DMS79 treated with DMSO at 0.1 percent for 48 hours (cell line): ENCODE measurements at regions not wholly inside any gene's neighbourhood (a gene's known extent, or its start where the extent isn't known, plus 50 kb on each side); places are given as distances from the start of the nearest gene placed in this dataset.

ENCODE experiments used
- DNase-seq: peaks from one replicate; lab custom pipeline; 2025; lab: John Stamatoyannopoulos, UW

DNA sequence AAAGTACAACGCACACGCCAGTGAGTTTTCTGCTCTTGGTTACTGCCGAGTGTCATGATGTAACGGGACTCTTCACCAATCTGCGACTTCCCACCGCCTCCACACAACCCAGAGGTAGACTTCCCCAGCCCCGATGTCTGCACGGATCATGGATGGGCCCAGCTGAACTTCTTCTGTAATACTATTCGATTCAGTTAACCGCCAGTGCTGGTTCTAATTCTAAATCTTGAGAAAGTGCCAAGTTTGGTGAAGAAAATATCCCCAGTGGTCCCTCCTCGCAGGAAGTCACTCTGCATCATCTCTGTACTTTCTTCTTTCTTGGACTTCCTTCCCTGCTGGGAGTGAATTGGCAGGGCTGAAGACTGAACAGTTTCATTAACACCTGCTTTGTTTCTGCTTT, 77.6 kb upstream of the SLC35F4 start:
- DNase-seq = no peak

DNA sequence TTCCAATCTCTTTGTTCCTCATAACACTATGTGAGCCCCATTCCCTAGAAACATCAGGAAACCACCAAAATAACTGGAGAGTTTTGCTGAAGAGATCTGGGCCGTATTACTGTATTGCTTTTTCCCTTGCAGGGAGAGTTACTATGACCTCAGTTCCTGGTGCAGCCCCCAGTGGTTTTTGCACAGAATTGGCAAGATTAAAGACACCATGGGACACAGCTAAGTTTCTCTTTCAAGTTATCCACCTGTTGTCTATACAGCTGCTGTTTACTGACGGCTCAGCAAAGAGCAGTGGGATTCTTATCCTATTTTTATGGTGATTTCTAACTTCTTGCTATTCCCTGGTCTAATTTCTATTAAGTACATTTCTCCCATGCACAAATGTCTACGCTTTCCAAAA, 77.1 kb upstream of the SLC35F4 start:
- DNase-seq = no peak

DNA sequence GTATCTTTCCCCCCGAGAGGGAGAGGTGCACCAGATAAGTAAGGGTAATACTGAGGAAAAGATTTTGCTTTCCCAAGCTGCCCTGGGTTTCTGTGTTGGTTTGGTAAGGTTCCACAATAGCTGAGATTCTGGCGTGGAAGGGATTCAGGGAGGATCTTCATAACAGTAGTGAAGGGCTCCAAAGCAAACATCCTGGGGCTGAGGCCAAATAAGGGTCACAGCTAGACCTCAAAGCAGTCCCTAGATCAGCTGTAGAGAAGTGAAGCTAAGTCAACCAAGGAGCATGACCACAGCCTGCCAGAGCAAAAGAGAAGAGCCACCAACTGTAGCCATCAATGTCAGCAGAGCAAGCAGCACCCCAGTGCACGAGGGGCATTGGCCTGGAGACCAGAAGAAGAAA, 73.2 kb upstream of the SLC35F4 start:
- no peak for DNase-seq

DNA sequence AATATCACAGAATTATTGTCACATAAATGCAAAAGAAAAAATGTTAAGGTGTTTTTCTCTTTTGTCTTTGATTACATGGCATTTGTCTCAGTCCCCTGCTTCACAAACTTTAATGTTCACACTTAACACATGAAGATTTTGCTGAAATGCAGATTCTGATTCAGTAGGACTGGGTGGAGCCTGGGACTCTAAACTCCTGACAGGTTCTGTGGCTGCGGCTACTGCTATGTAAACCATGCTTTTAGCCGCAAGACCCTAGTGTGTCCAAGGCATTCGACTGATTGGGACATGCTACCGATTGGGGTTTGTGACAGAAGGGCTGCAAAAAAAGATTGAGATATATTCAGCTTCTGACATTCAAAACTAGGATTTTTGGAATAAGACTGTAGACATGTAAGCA, 72.6 kb upstream of the SLC35F4 start:
- no peak for DNase-seq

DNA sequence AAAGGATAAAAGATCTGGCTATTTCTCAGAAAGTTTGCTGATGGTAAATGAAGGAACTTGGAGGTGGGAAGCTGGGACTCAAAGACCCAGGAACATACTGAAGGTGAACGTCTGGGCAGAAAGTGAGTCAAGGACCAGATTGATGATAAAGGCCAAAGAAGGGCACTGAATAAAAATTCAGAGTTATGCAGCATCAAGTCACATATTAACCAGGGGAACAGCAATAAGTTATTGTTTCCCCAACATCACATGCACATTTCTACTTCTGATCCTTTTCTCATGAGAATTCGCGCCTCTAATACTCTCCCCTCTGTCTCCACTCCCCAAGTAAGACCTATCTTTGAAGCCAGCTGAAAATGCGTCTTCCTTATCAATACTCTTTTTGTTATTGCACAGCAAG, 71.8 kb upstream of the SLC35F4 start:
- no peak for DNase-seq

DNA sequence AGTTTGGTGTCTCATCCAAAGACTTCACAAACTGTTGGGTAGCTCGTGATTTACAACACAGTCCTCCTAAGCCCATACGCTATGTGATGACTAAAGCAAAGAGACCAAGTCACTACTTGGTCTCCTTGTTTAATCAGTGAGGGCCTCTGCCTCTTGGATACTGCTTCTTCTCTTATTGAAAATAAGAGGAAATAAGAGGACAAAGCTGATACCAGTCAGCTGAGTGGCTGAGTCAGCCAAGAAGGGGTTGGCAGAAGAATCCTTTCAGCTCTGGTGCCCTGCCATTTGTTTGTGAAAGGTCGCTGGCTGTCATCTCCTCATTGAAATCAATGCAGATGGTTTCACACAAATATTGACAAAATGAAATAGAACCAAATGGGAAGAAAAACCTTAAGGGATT, 67.5 kb upstream of the SLC35F4 start:
- no peak for DNase-seq

DNA sequence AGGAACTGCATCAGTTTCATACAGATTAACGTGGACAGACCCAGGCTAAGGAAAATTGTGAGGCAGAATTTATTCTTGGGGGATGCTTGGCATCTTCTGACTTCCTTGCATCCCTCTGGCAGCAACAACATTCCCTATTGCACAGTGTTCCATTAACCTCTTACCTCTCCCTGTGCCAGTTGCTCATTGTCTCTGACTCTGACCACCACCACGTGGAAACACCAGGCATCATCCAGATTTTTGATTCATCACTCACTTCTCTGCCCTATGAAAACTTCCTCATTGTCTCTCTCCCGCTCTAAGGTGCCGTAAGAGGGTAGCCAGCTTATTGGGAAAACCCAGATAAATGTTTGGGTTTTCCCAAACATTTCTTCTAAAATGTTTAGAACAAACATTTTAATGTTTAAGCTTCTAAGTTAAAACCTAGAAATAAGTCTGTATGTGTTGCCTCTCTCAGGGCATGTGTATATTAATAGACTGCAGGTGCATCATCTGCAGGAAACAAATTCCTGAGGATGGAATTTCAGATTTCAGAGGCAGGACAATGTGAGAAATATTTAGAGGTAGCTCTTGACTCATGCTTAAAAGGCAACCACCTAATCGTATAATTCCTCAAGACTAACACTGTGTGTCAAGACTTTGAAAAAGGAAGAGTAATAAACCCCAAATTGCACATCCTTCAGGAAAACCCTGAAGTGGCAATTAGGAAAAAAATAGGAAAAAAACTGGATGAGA, 64.5 kb upstream of the SLC35F4 start:
- no peak for DNase-seq

DNA sequence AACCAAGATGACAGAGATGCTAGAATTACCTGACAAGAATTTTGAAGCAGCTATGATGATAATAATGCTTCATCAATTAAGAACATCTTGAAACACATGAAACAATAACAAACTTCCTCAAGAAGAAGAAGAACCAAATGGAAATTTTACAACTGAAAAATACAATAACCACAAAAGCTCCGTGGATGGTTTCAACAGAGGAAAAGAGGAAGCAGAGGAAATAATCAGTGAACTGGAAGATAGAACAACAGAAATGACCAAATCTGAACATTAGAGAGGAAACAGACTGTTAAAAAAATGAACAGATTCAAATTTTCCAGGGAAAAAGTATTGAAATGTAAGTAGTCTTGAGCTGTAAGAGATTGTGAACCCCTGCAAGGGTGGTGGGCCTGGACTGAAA, 62.8 kb upstream of the SLC35F4 start:
- no peak for DNase-seq

DNA sequence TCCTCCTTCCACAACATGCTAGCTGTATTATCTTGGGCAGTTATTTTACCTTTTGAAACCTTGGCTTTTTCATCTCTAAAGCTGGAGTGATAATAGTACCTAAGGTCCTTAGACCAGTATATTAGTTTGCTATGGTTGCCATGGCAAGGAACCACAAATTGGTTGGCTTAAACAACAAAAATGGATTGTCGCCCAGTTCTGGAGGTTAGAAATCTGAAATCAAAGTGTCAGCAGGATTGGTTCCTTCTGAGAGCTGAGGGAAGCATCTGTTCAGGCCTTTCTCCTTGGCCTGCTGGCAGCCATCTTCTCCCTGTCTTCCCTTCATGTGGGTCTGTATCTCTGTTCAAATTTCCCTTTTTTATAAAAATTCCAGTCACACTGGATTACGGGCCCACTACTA, 55.5 kb upstream of the SLC35F4 start:
- DNase-seq = no peak

DNA sequence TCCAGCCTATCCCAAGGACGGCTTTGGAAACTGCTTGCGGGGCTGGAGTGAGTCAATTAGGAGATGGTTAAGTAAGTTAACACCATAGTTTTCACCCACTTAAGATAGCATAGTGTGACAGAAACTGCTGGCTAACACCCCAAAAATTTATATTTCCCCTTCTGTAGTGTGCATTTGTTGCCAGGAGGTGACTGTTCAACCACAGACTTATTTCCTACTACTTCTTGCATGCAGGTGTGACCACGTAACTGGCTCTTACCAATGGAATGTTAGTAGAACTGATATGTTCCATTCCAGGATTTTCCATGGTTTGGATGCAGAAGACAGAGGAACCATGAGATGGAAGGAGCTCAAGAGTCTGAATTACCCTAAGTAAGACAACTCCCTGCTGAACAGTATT, 52.9 kb upstream of the SLC35F4 start:
- peak; percentile 26 for DNase-seq
